ENCODE measurements at regions not wholly inside any gene's neighbourhood (a gene's known extent, or its start where the extent isn't known, plus 50 kb on each side); places are given as distances from the start of the nearest gene placed in this dataset.

GRCh38 chr11:45435706-45436105, 149.6 kb upstream of the SYT13 start:
- DNase-seq: no peak

- no peak for DNase-seq
These were observed 146.8 kb upstream of the SYT13 start for GRCh38 chr11:45432910-45433309.

DNA sequence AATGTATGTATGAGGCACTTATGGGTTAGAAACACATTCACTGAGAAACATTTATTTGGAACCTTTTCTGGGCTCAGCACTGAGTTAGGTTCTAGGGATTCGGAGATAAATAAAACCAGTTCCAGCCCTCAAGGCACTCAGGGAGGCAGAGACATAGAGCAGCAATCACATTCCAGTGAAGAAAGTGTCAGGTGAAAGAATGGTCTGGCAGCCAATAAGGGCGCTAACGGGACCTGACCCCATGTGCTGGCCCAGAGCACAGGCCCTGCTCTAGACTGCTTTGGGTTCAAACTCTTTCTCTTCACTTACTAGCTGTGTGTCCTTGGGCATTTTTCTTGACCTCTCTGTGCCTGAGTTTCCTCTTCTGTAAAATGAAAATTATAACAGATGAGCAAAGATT, 146.0 kb upstream of the SYT13 start:
- DNase-seq: no peak

DNA sequence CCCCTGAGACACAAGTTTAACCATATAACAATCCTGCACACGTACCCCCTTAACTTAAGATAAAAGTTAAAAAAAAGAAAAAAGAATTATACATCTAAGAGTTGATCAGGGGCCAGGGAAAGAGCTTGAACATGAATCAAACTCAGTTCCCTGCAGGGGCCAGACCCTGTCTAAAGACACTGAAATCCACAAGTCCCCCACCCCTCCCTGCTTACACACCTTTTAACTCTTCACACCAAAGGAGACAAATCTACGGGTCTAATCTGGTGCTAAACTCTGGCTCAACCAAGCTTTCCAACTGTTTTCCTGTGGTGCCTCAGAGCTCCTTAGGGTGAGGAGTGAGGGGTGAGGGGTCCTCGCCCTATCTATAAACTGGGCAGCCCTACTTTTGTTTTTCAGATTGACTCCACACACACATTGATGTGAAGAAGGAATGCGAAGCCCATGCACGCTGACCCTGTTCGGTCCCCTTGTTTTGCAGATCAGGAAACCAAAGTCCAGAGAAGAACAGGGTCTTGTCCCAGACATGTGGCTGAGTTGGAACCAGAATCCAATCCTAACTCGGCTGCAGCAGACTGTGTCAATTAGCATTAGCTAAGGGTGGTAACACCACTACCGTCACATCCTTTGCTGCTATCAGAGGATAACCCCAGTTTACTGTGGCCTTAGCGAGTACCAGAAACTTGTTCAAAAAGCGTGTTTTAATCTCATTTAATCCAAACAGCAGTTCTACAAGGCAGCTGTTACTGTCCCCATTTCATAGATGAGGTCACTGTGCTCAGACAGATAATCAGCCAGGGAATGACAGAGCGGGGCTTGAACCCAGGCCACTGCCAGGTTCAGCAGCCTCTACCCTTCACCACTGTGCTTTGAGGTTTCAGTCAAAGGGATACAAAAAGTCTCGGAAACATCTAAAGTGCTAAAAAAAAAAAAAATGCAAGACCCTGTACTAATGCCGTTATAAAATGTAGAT, 145.2 kb upstream of the SYT13 start:
- DNase-seq: no peak

- no peak for DNase-seq
These were observed 144.2 kb upstream of the SYT13 start for GRCh38 chr11:45430361-45430760.

- DNase-seq: no peak
These were observed 143.6 kb upstream of the SYT13 start for GRCh38 chr11:45429719-45430118.

GRCh38 chr11:45428541-45429230, 142.5 kb upstream of the SYT13 start:
- DNase-seq: no peak

DNA sequence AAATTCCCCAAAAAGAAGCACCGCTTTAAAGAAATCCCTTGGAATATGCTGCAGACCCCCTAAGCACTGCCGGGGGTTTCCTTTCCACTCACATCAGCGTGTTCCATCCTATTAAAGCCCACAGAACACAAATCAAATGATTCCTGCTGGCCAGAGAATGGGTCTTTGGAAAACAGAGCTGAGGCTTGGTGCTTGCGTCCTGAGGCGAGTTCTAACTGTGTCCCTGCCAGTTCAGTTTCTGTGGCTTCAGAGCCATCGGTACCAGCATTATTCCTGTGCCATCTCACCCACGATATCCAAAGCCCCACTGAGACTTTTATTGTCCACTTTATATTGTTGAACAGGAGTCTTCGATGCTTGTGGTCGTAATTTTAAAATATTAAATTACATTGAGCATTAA, 142.0 kb upstream of the SYT13 start:
- DNase-seq: no peak

GRCh38 chr11:45424411-45425180, 138.5 kb upstream of the SYT13 start:
- no peak for DNase-seq

DNA sequence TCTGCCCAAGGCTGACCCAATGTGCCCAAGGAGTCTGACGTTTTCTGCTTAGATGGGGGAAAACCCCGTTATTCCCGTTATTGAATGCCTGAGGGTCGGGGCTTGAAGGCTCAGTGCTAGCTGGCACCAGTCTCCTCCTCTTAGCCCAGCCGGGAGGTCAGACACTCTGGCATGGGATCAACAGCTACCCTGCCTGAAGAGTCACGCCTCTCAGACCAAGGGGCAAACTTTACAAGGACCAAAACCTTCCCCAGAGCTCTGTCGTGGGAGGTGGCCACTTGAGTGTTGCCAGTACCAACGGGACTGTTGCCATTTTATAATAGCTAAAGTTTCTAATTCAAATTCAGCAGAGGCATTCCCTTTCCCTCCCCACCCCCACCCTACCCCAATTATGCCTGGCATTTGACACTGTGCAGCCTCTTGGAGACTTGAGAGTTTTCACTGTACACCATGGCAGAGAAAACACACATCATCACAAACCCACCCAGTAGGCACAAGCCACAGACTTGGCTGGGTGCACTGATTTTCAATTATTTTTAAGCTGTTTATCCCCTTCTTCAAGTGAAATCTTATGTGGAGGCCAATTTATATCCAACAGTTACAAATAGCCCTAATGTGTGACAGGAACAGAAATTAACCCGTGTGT, 137.5 kb upstream of the SYT13 start:
- DNase-seq: no peak

DNA sequence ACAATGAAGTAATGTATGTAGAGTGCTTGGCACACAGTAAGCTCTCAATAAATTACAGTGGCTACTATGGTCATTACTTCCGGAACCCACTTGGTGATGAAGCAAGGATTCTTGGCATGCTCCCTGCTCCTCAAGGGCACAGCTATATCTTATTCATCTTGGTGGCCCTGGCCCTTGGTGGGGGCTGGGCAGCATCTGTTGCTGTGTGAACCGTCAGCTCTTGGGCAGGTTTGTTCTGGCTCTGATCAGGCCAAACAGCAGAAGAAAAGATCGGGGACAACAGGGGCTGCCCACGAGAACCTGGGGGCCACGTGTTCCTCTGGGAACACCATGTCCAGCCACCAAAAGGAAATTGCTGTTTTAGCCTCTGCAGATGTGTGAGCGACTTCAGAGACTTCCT, 136.9 kb upstream of the SYT13 start:
- no peak for DNase-seq

DNA sequence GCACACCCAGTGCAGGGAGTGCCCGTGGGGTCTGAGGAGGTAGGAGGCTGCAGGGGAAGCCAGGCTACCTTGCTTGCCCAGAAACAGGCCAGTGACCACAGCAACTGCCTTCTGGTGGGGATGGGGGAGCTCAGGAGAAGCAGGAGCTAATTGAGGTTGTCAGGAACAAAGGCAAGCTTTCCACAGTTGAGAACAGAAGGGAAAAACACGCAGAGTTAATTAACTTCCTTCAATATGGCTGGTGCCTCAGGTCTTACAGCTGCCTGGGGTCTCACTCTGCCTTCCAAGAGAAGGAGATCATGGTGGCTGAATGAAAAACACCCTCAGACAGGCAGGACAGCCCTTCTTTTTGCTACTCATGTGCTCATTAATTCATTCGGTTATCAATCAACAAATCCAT, 127.9 kb upstream of the SYT13 start:
- DNase-seq: no peak

DNA sequence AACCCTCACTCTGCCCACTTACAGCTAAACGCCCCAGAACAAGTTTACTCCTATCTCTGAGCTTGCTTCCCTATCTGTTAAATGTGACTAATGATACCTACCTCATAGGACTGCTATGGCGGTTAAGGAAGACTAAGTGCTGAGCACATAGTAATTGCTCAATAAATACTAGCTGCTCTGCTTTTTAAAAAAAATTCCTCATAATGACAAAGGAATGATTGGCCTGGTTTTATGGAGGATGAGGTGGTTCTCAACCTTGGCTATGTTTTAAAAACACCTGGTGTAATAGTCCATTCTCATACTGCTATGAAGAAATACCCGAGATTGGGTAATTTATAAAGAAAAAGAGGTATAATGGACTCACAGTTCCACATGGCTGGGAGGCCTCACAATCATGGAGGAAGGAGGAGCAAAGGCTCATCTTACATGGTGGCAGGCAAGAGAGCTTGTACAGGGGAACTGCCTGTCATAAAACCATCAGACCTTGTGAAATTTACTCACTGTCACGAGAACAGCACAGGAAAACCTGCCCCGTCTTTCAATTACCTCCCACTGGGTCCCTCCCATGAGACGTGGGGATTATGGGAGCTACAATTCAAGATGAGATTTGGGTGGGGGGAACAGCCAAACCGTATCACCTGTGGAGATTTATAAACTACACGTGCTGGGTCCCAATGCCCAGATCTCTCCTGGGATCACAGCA, 127.2 kb upstream of the SYT13 start:
- DNase-seq: no peak

- no peak for DNase-seq
These were observed 126.4 kb upstream of the SYT13 start for GRCh38 chr11:45412521-45412920.

DNA sequence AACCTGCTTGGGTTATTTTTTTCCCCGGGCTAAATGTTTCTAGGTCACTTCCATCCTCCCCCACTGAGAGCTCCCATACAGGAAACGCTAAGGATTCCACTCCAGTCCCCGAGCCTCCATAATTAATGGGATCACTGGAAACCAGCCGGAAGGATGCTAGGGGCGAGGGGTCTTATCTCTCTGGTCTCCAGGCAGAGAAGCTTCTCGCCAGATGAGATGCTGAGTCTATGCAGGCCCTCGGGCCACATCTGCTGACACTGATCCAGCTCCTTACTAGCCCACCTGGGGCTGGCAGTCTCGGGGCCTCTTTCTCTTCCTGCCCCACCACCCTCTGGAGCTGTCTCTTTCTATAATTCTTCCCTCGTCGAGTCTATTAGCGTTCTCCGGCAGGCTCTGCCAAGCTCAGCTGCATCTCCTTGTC, 125.9 kb upstream of the SYT13 start:
- DNase-seq: no peak

DNA sequence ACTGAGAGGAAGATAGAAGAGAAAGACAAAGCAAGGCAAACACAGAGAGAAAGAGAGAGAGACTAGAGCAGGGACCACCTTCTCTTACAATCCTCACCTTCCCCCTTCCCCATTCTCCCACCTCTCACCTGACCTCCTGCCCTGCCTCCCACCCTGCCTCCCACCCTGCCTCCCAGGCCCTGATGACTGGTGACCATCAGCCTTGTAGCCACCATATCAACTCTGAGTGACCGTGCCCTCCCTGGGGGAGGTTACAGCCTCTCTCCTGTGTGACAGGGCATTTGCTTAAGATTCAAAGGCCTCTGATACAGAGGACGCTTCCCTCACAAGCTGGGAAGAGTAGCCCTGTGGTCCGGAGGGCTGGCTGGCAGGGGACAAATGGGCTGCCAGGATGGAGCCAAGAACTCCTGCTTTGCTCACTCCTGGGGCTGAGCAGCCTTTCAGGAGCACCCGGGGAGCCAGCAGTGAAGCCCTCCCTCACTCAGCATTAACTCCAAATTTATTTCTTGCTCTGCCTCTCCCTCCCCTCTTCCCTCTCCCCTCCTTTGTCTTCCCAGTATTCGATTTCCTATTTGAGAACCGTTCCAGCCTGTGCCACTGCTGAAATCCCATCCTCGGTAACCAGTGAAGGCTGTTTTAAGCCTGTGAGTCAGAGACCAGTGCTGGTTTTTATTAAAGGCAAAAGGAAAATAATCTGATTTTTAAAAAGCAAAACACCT, 125.2 kb upstream of the SYT13 start:
- no peak for DNase-seq

DNA sequence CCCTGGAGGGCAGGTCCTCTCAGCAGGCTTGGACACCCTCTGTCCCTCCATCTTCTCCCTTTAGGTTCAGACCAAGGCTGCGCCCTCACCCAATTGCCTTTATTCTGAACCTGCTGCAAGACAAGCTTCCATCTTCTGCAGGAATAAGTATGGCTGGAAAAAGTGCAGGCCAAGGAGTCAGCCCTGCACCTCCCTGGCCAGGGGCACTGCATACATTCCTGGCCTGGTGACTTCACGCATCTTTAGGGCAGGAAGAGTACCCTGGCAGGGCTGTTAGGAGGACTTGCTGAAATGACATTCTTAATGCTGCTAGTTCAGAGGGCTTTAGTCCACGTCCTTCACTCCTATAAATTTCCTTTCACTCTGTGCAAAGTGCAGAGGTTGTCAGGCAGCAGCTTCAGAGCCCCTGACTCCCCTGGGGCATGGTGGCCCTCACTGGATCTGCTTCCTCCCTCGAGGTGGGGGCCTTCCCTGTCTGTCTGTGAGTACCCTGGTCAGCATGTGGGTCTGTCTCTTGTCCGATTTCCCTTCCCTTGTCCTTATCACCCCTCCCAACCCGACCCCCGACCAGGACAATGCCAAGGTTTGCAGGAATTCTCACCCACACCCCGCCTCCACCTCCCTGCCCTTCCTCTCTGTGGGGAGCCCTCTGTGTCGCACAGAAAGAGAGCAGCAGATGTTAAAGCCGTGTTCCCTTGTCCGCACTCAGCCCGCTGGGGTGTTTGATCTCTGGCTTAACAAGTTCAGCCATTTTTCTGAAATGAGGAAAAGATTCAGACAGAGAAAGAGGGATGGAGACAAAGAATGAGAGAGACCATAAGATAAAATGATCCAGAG, 124.5 kb upstream of the SYT13 start:
- no peak for DNase-seq

DNA sequence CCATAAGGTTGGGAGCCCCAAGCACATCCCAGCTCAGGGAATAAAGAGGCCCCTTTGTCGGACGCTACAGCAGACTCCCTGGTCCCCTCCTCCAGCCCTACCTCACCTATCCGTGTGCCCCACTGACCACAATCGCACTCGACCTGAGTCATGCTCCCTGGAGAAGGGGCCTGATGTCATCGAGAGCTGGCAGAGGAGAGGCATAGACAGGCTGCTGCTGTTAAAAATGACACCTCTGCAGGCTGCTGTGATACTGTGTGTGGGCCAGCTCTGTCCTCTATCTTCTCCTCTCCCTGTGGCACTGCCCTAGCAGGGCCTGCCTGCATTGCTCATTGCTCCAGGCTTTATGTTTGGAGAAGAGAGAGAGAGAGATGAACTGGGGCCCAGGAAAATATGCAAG, 123.4 kb upstream of the SYT13 start:
- no peak for DNase-seq

DNA sequence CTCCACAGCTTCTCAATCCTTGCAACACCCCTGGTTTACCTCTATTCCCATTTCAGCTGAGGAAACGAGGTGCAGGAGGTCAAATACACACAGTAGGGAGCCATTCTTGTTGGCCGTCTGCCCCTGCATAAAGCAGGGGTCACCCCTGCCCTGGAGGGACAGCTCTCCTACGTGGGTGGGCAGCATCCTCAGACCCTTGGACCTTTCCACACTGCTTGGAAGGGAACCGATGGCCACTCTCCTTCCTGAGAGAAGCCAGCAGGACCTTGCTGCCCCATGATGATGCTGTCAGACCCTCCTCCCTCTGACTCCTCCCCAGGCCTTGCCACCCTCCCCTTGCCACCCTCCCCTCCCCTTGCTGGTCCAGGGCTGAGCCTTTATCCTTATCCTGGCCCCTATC, 121.1 kb upstream of the SYT13 start:
- DNase-seq: no peak

DNA sequence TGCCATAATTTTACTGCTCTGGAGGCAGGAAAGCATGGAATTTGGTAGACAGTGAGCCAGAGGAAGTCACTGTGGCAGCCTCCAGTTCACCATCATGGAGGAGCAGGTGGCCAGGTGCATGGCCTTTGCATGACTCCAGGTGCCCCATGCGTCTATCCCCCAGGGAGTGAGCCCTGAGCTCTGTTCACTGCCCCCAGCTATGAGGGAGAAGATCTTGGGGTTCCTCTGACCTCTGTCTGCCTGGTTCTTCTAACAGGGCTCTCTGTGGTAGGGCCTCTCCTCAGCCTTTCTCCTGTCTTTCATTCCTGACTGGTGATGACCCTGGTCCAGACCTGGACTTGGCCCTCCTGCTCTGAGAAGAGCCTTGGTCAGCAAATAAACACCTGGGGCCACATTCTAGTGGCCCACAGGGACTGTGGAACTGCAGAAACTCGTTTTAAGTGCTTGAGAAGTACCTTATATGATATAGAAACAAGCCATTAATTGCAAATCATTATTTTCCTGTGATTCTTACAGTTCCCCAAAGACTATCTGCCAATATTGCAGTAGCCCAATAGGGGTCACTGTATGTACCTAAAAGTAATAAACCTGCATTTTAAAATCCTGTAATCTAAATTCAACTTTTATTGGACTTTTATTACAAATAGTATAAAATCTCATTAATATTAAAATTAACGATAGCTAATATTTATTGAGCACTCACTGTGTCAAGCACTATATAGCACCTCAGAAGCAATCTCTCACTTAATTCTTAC, 120.0 kb upstream of the SYT13 start:
- no peak for DNase-seq
